Activated CD4-positive, alpha-beta T cell treated with anti-CD3 and anti-CD28 coated beads, Interleukin-2, amount 50 U/mL, for 4 hours (primary cell): ENCODE measurements at regions not wholly inside any gene's neighbourhood (a gene's known extent, or its start where the extent isn't known, plus 50 kb on each side); places are given as distances from the start of the nearest gene placed in this dataset.

Source experiments
- DNase-seq, 2 experiments: peaks; one replicate each; pipeline ENCODE4 v3.0.0-alpha.2; 2020

DNA sequence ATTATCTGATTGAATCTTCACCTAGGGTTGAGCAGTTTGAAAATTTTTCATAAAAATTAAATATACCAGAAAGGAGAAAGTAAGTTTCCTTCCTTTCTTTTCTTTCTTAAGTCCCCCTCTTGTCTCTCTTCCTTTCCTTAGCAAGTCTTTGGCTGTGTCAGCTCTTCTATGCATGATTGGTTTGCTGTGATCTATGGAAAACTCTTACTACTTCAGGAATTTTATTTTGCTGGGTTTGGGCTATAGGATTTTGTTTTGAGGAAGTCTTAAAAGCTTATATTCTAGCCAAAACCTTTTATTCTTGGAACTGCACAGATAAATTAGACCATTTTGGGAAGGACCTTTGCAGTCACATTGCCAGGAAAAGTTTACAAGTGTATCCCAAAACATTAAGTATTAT is 173.4 kb upstream of the CITED2 start:
- DNase-seq = no peak

DNA sequence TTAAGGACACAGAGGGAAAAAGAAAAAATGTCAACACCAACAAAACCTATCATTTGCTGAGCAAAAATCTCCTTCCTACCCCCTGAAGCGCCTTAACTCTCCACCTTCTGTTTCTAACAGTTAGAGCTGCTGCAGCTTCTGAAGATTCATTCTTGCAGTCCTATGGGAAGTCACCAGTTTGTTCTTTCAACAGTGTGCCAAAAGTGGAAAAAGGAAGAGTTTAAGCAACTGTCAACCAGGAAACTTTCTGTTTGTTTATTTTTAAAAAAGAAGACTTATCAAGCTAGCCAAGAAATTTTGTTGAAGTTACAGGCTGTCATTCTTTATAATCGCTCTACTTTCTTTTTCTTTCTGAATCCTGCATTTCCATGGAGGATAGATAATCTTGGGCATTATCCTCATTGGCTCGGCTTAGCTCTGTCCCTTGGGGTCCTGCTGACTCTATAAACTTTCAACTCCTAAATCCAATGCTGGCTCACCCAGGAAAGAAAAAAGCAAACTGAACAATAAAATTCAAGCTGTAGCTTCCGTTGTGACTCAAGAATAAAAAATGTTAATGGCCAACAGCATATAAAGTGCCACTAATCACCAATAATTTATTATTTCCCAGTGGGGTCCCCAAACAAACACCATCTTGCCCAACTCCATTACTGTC is 172.8 kb upstream of the CITED2 start:
- DNase-seq = no peak

- DNase-seq = no peak
Measured at GRCh38 chr6:139546106-139546472, 171.6 kb upstream of the CITED2 start.

GRCh38 chr6:139545206-139546105 is 171.0 kb upstream of the CITED2 start:
- no peak for DNase-seq

DNA sequence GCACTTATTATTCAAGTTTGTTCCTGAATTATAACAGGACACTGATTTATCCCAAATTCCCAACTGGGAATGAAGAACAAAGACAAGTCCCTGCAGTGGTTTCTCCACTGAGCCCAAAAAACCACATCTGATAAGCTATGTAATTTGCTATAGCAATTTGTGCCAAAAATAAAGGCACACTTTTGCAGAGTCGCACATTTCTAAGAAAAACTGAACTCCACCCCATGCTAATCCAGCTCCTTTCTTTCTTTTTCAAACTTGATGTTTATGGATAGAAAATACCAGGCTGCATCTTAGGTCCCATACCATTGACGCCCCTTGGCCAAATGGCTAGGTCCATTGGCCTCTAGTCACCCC is 170.2 kb upstream of the CITED2 start:
- no peak for DNase-seq

DNA sequence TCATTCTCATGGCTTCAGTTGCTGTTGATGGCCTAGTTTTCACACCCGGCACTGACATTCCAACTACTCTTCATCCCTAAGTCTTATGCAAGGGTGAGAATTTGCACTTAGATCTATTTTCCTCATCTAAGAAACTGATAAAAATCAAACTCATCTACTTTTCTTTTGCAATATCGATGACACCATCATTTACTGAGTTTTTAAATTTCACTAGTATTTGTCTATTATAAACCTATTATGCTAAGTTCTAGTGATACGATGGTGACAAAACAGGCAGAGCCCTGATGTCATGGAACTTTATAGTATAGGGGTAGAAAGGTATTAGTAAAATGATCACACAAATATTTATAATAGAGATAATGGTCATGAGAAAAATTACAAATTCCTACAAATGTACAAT is 167.9 kb upstream of the CITED2 start:
- DNase-seq = no peak

DNA sequence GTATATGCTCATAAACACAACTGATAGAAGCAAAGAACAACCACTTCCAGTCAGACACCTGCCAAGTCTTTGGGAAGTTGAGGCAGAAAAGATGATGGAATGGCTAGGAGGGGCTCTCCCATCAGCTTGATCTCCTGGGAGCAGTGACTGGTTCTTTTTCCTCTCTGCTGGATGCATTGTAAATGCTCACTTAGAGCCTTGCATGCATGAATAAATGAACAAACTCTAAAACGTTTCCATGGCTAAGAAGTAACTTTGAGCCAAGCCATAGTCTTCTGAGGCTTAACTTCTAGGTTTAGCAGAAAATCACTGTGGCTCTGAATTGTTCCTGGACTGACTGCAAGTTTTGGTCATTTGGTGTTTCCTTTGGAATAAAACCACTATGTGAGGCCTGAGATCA is 166.4 kb upstream of the CITED2 start:
- DNase-seq = no peak

- DNase-seq = peak; percentile 24 to 25
Measured at GRCh38 chr6:139540276-139540675, 165.8 kb upstream of the CITED2 start.

GRCh38 chr6:139539852-139540251 is 165.4 kb upstream of the CITED2 start:
- no peak for DNase-seq

DNA sequence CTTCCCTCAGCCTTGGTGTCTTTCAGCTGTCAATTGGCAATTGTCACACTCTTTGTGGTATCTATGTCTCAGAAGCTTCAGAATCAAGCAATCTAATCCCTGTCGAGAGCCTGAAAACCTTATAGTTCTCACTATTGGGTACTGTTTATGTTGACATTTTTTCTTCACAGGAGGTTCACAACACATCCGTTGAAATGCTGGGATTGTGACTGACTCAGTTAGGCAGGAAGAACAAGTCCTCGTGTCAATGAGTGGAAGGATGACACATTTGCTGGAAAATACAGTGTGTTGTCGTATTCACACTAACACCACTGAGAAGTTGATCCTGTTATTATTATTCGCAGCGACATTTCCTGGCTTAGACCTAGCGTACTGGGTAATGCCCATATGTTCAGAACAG is 163.9 kb upstream of the CITED2 start:
- no peak for DNase-seq

DNA sequence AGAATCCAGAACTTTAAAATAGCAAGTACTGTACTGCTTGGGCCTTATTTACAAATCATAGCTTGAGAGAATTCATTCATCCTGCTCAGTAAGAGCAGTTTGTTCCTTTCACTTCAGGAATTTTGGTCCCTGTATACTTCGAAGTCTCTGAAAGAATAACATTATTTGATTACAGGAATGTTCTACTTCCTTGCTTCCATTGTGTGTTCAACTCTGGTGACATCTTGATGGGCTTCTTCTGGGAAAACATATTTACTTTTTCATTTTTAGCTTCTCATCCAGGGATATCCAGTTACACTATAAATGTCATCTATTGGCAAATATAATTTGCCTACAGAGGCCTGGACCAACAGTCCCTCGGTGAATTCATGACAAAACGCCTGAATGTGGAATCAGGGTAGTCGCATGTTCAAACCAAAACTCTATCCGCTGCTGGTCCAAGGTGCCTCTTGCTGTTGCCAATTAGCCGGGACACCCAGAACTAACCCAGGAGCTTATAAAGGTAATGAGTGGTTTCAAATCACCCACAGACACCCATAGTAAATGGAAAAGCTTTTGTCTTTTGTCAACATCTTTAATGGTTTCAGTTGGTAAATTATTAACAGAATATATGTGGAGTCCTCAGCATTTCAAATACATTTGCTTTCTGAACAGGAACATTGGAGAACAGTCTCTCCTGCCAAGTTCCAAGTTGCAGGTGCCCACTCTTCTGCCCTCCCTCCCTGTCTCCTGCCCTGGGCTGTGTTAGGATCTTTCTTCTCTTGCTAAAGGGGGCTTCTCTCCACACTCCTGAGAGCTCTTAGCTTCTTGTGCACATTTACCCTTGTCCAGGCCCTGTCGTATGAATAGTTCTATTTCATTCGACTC is 162.5 kb upstream of the CITED2 start:
- no peak for DNase-seq

GRCh38 chr6:139534472-139535115 is 160.1 kb upstream of the CITED2 start:
- DNase-seq = no peak

DNA sequence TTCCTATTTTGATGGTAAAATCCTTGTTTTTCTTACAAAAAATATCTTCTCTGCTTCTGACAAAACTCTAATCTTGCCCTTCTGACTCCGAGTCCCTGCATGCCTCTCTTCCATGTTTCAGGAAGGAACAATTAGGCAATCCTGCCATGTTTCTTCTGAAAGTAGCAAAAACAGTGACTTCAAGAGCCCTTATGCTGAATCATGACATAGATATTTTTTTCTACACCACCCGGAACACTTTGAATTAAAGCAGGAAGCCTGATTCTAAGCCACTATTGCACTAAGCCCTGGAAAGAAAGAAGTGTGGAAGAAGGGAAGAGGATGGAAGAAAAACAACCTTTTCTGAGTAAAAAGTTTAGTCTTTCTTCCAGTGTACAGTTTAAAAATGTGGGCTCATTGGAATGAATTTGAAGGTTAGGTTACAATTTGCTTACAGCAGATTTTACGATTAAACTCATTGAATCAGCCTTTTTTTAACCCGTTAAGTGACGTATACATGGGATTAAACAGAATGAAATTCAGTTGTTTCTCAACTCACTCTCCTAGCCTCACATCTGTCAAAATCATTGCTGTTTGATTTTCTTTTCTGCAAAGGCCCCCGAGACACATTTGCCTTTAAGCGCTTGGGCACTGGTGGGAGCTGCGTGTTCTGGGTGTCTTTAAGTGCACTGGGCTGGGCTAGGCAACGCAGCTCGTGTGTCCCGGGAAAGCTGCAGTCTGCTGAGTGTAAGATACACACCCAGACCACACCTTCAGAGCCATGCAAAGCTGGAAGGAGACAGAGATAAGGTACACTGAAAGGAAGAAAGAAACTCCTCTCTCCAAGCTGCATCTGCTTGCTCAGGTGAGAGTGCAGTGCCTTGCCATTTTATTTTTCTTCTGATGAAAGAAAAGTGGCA is 159.4 kb upstream of the CITED2 start:
- DNase-seq = no peak

GRCh38 chr6:139533171-139533570 is 158.7 kb upstream of the CITED2 start:
- DNase-seq = no peak

GRCh38 chr6:139531148-139532115 is 157.0 kb upstream of the CITED2 start:
- DNase-seq = peak; percentile 7 to 18

- no peak for DNase-seq
Measured at GRCh38 chr6:139530561-139530960, 156.1 kb upstream of the CITED2 start.

GRCh38 chr6:139529420-139529819 is 155.0 kb upstream of the CITED2 start:
- DNase-seq = no peak

DNA sequence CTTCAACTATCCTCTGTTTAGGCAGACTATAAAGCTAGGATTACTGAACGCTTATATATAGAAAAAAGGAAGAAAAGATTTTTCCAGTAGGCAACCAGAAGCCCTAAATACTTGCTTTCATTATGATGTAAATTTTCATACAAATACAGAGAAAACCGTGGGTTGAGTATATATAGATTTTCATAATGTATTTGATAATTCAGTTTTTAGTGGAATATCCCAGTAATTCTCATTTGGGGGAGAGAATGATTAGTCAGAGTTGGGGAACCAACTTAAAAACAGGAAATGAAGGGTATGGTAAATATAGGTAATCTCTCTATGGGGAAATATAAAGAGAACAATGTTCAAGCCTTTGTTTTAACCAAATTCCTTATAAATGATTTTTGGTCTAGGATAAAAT is 154.0 kb upstream of the CITED2 start:
- DNase-seq = no peak

GRCh38 chr6:139525415-139525814 is 151.0 kb upstream of the CITED2 start:
- no peak for DNase-seq

- DNase-seq = no peak
Measured at GRCh38 chr6:139523986-139524385, 149.5 kb upstream of the CITED2 start.
